ENCODE measurements at regions not wholly inside any gene's neighbourhood (a gene's known extent, or its start where the extent isn't known, plus 50 kb on each side); places are given as distances from the start of the nearest gene placed in this dataset.
A peak's percentile ranks its signal among the peaks of the same experiment; 100 is the strongest.

DNA sequence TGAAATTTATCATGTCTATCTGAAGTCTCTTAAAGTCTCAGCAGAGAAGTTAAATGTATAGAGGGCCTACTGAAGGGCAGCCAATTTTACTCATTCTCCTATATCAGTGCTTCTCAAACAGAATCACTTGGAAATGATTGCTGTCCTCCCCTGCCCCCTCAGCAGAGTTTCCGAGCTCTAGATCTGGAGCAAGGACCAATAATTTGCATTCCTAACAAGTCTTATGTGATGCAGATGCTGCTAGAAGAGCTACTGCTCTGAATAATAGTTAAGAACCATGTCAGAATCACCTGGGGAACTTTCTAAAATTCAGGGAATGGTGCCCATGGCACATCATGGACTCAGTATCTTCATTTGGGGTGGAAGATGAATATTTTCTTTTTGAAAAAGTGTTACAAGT is 105.6 kb upstream of the EPHA4 start:
- H3K4me2 ChIP-seq, result peak overlapping the region; percentile 49
- no peak overlapping the region for H3K27ac Mint-ChIP-seq
- H3K9me3 Mint-ChIP-seq, result peaks cover 4% of the 10 kb centered on the region; the same call in 1 of the 3 replicates

More for the DNA sequence above, 105.6 kb upstream of the EPHA4 start:
- no peak for TF ChIP-seq JUNB (IDR thresholded peaks at IDR 0.05; ENCODE audit: unreplicated experiment)
- TF ChIP-seq, protein P1, sequence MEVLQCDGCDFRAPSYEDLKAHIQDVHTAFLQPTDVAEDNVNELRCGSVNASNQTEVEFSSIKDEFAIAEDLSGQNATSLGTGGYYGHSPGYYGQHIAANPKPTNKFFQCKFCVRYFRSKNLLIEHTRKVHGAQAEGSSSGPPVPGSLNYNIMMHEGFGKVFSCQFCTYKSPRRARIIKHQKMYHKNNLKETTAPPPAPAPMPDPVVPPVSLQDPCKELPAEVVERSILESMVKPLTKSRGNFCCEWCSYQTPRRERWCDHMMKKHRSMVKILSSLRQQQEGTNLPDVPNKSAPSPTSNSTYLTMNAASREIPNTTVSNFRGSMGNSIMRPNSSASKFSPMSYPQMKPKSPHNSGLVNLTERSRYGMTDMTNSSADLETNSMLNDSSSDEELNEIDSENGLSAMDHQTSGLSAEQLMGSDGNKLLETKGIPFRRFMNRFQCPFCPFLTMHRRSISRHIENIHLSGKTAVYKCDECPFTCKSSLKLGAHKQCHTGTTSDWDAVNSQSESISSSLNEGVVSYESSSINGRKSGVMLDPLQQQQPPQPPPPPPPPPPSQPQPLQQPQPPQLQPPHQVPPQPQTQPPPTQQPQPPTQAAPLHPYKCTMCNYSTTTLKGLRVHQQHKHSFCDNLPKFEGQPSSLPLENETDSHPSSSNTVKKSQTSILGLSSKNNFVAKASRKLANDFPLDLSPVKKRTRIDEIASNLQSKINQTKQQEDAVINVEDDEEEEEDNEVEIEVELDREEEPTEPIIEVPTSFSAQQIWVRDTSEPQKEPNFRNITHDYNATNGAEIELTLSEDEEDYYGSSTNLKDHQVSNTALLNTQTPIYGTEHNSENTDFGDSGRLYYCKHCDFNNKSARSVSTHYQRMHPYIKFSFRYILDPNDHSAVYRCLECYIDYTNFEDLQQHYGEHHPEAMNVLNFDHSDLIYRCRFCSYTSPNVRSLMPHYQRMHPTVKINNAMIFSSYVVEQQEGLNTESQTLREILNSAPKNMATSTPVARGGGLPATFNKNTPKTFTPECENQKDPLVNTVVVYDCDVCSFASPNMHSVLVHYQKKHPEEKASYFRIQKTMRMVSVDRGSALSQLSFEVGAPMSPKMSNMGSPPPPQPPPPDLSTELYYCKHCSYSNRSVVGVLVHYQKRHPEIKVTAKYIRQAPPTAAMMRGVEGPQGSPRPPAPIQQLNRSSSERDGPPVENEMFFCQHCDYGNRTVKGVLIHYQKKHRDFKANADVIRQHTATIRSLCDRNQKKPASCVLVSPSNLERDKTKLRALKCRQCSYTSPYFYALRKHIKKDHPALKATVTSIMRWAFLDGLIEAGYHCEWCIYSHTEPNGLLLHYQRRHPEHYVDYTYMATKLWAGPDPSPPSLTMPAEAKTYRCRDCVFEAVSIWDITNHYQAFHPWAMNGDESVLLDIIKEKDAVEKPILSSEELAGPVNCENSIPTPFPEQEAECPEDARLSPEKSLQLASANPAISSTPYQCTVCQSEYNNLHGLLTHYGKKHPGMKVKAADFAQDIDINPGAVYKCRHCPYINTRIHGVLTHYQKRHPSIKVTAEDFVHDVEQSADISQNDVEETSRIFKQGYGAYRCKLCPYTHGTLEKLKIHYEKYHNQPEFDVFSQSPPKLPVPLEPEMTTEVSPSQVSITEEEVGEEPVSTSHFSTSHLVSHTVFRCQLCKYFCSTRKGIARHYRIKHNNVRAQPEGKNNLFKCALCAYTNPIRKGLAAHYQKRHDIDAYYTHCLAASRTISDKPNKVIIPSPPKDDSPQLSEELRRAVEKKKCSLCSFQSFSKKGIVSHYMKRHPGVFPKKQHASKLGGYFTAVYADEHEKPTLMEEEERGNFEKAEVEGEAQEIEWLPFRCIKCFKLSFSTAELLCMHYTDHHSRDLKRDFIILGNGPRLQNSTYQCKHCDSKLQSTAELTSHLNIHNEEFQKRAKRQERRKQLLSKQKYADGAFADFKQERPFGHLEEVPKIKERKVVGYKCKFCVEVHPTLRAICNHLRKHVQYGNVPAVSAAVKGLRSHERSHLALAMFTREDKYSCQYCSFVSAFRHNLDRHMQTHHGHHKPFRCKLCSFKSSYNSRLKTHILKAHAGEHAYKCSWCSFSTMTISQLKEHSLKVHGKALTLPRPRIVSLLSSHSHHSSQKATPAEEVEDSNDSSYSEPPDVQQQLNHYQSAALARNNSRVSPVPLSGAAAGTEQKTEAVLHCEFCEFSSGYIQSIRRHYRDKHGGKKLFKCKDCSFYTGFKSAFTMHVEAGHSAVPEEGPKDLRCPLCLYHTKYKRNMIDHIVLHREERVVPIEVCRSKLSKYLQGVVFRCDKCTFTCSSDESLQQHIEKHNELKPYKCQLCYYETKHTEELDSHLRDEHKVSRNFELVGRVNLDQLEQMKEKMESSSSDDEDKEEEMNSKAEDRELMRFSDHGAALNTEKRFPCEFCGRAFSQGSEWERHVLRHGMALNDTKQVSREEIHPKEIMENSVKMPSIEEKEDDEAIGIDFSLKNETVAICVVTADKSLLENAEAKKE (CRISPR knock-in tag; IDR thresholded peaks at IDR 0.05), result 0 out of 2 replicates have a peak, but pooled peaks have one; percentile 24
- no peak for TF ChIP-seq CREB1 (CRISPR knock-in tag; IDR thresholded peaks at IDR 0.05; ENCODE audit: low read depth)
- TF ChIP-seq STAT1 (IDR thresholded peaks at IDR 0.05; ENCODE audit: unreplicated experiment), result no peak
- no peak for TF ChIP-seq EZH2 (IDR thresholded peaks at IDR 0.05; ENCODE audit: low read depth, unreplicated experiment)
- TF ChIP-seq, protein P2, sequence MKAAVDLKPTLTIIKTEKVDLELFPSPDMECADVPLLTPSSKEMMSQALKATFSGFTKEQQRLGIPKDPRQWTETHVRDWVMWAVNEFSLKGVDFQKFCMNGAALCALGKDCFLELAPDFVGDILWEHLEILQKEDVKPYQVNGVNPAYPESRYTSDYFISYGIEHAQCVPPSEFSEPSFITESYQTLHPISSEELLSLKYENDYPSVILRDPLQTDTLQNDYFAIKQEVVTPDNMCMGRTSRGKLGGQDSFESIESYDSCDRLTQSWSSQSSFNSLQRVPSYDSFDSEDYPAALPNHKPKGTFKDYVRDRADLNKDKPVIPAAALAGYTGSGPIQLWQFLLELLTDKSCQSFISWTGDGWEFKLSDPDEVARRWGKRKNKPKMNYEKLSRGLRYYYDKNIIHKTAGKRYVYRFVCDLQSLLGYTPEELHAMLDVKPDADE (IDR thresholded peaks at IDR 0.05), result no peak
- TF ChIP-seq ZNF114 (CRISPR knock-in tag; IDR thresholded peaks at IDR 0.05), result no peak
- TF ChIP-seq ZNF331 (CRISPR knock-in tag; IDR thresholded peaks at IDR 0.05; ENCODE audit: low read depth), result no peak
- TF ChIP-seq POLR2AphosphoS5 (IDR thresholded peaks at IDR 0.05; ENCODE audit: low read depth), result no peak
- no peak for TF ChIP-seq EZH2phosphoT487 (IDR thresholded peaks at IDR 0.05; ENCODE audit: unreplicated experiment)
- TF ChIP-seq, protein P3, sequence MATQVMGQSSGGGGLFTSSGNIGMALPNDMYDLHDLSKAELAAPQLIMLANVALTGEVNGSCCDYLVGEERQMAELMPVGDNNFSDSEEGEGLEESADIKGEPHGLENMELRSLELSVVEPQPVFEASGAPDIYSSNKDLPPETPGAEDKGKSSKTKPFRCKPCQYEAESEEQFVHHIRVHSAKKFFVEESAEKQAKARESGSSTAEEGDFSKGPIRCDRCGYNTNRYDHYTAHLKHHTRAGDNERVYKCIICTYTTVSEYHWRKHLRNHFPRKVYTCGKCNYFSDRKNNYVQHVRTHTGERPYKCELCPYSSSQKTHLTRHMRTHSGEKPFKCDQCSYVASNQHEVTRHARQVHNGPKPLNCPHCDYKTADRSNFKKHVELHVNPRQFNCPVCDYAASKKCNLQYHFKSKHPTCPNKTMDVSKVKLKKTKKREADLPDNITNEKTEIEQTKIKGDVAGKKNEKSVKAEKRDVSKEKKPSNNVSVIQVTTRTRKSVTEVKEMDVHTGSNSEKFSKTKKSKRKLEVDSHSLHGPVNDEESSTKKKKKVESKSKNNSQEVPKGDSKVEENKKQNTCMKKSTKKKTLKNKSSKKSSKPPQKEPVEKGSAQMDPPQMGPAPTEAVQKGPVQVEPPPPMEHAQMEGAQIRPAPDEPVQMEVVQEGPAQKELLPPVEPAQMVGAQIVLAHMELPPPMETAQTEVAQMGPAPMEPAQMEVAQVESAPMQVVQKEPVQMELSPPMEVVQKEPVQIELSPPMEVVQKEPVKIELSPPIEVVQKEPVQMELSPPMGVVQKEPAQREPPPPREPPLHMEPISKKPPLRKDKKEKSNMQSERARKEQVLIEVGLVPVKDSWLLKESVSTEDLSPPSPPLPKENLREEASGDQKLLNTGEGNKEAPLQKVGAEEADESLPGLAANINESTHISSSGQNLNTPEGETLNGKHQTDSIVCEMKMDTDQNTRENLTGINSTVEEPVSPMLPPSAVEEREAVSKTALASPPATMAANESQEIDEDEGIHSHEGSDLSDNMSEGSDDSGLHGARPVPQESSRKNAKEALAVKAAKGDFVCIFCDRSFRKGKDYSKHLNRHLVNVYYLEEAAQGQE (IDR thresholded peaks at IDR 0.05; ENCODE audit: unreplicated experiment), result no peak
- peak; percentile 47; the same call in 1 of the 2 replicates for TF ChIP-seq NANOG (IDR thresholded peaks at IDR 0.05; ENCODE audit: borderline replicate concordance)
- TF ChIP-seq, protein P4, sequence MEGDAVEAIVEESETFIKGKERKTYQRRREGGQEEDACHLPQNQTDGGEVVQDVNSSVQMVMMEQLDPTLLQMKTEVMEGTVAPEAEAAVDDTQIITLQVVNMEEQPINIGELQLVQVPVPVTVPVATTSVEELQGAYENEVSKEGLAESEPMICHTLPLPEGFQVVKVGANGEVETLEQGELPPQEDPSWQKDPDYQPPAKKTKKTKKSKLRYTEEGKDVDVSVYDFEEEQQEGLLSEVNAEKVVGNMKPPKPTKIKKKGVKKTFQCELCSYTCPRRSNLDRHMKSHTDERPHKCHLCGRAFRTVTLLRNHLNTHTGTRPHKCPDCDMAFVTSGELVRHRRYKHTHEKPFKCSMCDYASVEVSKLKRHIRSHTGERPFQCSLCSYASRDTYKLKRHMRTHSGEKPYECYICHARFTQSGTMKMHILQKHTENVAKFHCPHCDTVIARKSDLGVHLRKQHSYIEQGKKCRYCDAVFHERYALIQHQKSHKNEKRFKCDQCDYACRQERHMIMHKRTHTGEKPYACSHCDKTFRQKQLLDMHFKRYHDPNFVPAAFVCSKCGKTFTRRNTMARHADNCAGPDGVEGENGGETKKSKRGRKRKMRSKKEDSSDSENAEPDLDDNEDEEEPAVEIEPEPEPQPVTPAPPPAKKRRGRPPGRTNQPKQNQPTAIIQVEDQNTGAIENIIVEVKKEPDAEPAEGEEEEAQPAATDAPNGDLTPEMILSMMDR (conservative IDR thresholded peaks at IDR 0.05; ENCODE audit: low read depth in 2 of 2), result no peak
- no peak overlapping the region; the same call in 1 of the 2 replicates for H3K4me3 ChIP-seq
- Mint-ChIP-seq H3K4me1 (peaks cover 47% of the 10 kb centered on the region), H3K4me3 (no peak overlapping the region), H3K27me3 (ENCODE audit: insufficient read depth, low read depth, poor library complexity) (peaks cover 2% of the 10 kb centered on the region), H3K36me3 (ENCODE audit: low read depth) (no peaks in the 10 kb centered on the region; the same call in 2 of the 3 replicates)
- ATAC-seq (peak; percentile 61), DNase-seq (ENCODE audit: low spot score) (peak; percentile 32)
- H3K4me1 ChIP-seq (ENCODE audit: insufficient read depth), result peaks cover 46% of the 10 kb centered on the region
- H2AFZ ChIP-seq, result no peak overlapping the region
- no peaks in the 10 kb centered on the region for H3F3A ChIP-seq (replicated peaks; ENCODE audit: low read depth)
- no peaks in the 10 kb centered on the region for H3K79me2 ChIP-seq (replicated peaks; ENCODE audit: insufficient read depth)
- peaks cover 7% of the 10 kb centered on the region; the same call in 1 of the 2 replicates for H3K9me2 ChIP-seq (ENCODE audit: insufficient read depth)
- no peaks in the 10 kb centered on the region for H3K36me3 ChIP-seq (ENCODE audit: insufficient read depth)
- no peaks in the 10 kb centered on the region for H3K27me3 ChIP-seq (ENCODE audit: insufficient read depth)
- no peak overlapping the region for H3K27ac ChIP-seq (ENCODE audit: low read depth)
- H4K20me1 ChIP-seq (replicated peaks; ENCODE audit: insufficient read depth), result no peaks in the 10 kb centered on the region
